ENCODE measurements at regions not wholly inside any gene's neighbourhood (a gene's known extent, or its start where the extent isn't known, plus 50 kb on each side); places are given as distances from the start of the nearest gene placed in this dataset.

DNA sequence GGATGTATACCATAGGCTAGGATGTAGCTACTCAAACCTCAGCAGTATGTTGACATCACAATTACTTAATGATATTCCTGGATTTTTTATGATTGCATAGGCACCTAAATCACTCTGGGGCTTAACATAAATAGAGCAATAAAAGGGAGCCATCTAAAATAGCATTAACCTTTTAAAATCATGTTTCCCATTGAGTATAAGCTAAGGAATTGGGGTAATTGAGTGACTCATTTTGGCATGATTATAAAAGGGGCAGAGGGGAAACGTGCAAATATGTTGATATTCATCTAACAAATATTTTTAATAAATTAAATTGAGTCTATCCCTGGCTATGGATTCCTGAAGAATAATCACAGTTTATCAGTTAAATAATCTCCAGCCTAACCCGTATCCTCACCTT is 74.0 kb upstream of the ADGRF1 start:
- Mint-ChIP-seq H3K27me3 (ENCODE audit: insufficient read depth, low read depth, poor library complexity) (no peaks in the 10 kb centered on the region), H3K27ac (no peak overlapping the region), H3K36me3 (ENCODE audit: low read depth) (no peaks in the 10 kb centered on the region), H3K4me3 (no peak overlapping the region), H3K9me3 (no peaks in the 10 kb centered on the region), H3K4me1 (peaks cover 10% of the 10 kb centered on the region)
- DNase-seq (ENCODE audit: low spot score) (no peak), ATAC-seq (no peak)
- no peaks in the 10 kb centered on the region for H3K36me3 ChIP-seq (ENCODE audit: insufficient read depth)
- no peaks in the 10 kb centered on the region for H3K4me1 ChIP-seq (ENCODE audit: insufficient read depth)
- no peak overlapping the region for H2AFZ ChIP-seq
- no peak overlapping the region for H3K4me3 ChIP-seq
- H3F3A ChIP-seq (replicated peaks; ENCODE audit: low read depth): no peaks in the 10 kb centered on the region
- H3K9me2 ChIP-seq (ENCODE audit: insufficient read depth): no peaks in the 10 kb centered on the region
- H3K27me3 ChIP-seq (ENCODE audit: insufficient read depth): no peaks in the 10 kb centered on the region
- H3K27ac ChIP-seq (ENCODE audit: low read depth): no peak overlapping the region
- no peaks in the 10 kb centered on the region for H3K79me2 ChIP-seq (replicated peaks; ENCODE audit: insufficient read depth)
- TF ChIP-seq JUNB (IDR thresholded peaks at IDR 0.05; ENCODE audit: unreplicated experiment) (no peak), ZNF331 (CRISPR knock-in tag; IDR thresholded peaks at IDR 0.05; ENCODE audit: low read depth) (no peak), STAT1 (IDR thresholded peaks at IDR 0.05; ENCODE audit: unreplicated experiment) (no peak), EZH2phosphoT487 (IDR thresholded peaks at IDR 0.05; ENCODE audit: unreplicated experiment) (no peak), NANOG (IDR thresholded peaks at IDR 0.05; ENCODE audit: borderline replicate concordance) (no peak), CREB1 (CRISPR knock-in tag; IDR thresholded peaks at IDR 0.05; ENCODE audit: low read depth) (no peak), EZH2 (IDR thresholded peaks at IDR 0.05; ENCODE audit: low read depth, unreplicated experiment) (no peak), POLR2AphosphoS5 (IDR thresholded peaks at IDR 0.05; ENCODE audit: low read depth) (no peak)
- TF ChIP-seq, protein P1, sequence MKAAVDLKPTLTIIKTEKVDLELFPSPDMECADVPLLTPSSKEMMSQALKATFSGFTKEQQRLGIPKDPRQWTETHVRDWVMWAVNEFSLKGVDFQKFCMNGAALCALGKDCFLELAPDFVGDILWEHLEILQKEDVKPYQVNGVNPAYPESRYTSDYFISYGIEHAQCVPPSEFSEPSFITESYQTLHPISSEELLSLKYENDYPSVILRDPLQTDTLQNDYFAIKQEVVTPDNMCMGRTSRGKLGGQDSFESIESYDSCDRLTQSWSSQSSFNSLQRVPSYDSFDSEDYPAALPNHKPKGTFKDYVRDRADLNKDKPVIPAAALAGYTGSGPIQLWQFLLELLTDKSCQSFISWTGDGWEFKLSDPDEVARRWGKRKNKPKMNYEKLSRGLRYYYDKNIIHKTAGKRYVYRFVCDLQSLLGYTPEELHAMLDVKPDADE (IDR thresholded peaks at IDR 0.05): no peak
- TF ChIP-seq, protein P2, sequence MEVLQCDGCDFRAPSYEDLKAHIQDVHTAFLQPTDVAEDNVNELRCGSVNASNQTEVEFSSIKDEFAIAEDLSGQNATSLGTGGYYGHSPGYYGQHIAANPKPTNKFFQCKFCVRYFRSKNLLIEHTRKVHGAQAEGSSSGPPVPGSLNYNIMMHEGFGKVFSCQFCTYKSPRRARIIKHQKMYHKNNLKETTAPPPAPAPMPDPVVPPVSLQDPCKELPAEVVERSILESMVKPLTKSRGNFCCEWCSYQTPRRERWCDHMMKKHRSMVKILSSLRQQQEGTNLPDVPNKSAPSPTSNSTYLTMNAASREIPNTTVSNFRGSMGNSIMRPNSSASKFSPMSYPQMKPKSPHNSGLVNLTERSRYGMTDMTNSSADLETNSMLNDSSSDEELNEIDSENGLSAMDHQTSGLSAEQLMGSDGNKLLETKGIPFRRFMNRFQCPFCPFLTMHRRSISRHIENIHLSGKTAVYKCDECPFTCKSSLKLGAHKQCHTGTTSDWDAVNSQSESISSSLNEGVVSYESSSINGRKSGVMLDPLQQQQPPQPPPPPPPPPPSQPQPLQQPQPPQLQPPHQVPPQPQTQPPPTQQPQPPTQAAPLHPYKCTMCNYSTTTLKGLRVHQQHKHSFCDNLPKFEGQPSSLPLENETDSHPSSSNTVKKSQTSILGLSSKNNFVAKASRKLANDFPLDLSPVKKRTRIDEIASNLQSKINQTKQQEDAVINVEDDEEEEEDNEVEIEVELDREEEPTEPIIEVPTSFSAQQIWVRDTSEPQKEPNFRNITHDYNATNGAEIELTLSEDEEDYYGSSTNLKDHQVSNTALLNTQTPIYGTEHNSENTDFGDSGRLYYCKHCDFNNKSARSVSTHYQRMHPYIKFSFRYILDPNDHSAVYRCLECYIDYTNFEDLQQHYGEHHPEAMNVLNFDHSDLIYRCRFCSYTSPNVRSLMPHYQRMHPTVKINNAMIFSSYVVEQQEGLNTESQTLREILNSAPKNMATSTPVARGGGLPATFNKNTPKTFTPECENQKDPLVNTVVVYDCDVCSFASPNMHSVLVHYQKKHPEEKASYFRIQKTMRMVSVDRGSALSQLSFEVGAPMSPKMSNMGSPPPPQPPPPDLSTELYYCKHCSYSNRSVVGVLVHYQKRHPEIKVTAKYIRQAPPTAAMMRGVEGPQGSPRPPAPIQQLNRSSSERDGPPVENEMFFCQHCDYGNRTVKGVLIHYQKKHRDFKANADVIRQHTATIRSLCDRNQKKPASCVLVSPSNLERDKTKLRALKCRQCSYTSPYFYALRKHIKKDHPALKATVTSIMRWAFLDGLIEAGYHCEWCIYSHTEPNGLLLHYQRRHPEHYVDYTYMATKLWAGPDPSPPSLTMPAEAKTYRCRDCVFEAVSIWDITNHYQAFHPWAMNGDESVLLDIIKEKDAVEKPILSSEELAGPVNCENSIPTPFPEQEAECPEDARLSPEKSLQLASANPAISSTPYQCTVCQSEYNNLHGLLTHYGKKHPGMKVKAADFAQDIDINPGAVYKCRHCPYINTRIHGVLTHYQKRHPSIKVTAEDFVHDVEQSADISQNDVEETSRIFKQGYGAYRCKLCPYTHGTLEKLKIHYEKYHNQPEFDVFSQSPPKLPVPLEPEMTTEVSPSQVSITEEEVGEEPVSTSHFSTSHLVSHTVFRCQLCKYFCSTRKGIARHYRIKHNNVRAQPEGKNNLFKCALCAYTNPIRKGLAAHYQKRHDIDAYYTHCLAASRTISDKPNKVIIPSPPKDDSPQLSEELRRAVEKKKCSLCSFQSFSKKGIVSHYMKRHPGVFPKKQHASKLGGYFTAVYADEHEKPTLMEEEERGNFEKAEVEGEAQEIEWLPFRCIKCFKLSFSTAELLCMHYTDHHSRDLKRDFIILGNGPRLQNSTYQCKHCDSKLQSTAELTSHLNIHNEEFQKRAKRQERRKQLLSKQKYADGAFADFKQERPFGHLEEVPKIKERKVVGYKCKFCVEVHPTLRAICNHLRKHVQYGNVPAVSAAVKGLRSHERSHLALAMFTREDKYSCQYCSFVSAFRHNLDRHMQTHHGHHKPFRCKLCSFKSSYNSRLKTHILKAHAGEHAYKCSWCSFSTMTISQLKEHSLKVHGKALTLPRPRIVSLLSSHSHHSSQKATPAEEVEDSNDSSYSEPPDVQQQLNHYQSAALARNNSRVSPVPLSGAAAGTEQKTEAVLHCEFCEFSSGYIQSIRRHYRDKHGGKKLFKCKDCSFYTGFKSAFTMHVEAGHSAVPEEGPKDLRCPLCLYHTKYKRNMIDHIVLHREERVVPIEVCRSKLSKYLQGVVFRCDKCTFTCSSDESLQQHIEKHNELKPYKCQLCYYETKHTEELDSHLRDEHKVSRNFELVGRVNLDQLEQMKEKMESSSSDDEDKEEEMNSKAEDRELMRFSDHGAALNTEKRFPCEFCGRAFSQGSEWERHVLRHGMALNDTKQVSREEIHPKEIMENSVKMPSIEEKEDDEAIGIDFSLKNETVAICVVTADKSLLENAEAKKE (CRISPR knock-in tag; IDR thresholded peaks at IDR 0.05): no peak
- TF ChIP-seq, protein P3, sequence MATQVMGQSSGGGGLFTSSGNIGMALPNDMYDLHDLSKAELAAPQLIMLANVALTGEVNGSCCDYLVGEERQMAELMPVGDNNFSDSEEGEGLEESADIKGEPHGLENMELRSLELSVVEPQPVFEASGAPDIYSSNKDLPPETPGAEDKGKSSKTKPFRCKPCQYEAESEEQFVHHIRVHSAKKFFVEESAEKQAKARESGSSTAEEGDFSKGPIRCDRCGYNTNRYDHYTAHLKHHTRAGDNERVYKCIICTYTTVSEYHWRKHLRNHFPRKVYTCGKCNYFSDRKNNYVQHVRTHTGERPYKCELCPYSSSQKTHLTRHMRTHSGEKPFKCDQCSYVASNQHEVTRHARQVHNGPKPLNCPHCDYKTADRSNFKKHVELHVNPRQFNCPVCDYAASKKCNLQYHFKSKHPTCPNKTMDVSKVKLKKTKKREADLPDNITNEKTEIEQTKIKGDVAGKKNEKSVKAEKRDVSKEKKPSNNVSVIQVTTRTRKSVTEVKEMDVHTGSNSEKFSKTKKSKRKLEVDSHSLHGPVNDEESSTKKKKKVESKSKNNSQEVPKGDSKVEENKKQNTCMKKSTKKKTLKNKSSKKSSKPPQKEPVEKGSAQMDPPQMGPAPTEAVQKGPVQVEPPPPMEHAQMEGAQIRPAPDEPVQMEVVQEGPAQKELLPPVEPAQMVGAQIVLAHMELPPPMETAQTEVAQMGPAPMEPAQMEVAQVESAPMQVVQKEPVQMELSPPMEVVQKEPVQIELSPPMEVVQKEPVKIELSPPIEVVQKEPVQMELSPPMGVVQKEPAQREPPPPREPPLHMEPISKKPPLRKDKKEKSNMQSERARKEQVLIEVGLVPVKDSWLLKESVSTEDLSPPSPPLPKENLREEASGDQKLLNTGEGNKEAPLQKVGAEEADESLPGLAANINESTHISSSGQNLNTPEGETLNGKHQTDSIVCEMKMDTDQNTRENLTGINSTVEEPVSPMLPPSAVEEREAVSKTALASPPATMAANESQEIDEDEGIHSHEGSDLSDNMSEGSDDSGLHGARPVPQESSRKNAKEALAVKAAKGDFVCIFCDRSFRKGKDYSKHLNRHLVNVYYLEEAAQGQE (IDR thresholded peaks at IDR 0.05; ENCODE audit: unreplicated experiment): no peak
- H3K4me2 ChIP-seq: no peak overlapping the region
- no peaks in the 10 kb centered on the region for H4K20me1 ChIP-seq (replicated peaks; ENCODE audit: insufficient read depth)

Measured in GM23338 (cell line).